Skeletal muscle satellite cell (primary cell): ENCODE measurements at regions not wholly inside any gene's neighbourhood (a gene's known extent, or its start where the extent isn't known, plus 50 kb on each side); places are given as distances from the start of the nearest gene placed in this dataset. TPM values are rescaled to one million over a fixed set of nuclear protein-coding genes. Genes with fewer than 3 reads are reported as not detected.
"Not testable (repeated sequence)": the region's sequence is repeated elsewhere in the genome, so short reads cannot be mapped to it uniquely, and the experiment has no call there.

Experiments
- H3K27me3 ChIP-seq: 2 replicates; pipeline ENCODE4 v1.7.0; 2013; ENCODE audit warnings: low read length; ENCODE audit not compliant: control insufficient read depth, insufficient read depth
- H3K36me3 ChIP-seq: 2 replicates; pipeline ENCODE4 v1.7.0; 2013; ENCODE audit warnings: mild to moderate bottlenecking, control low read depth, low read length; ENCODE audit not compliant: insufficient read depth
- H3K4me1 ChIP-seq: 2 replicates; pipeline ENCODE4 v1.7.0; 2013; ENCODE audit warnings: low read length; ENCODE audit not compliant: control insufficient read depth, insufficient read depth
- H3K4me2 ChIP-seq: 2 replicates; pipeline ENCODE4 v1.7.0; 2013; ENCODE audit warnings: mild to moderate bottlenecking, low read length
- H3K4me3 ChIP-seq: 2 replicates; pipeline ENCODE4 v1.7.0; 2013; ENCODE audit warnings: low read length
- H3K9ac ChIP-seq: 2 replicates; pipeline ENCODE4 v1.7.0; 2013; ENCODE audit warnings: mild to moderate bottlenecking, low read depth, low read length, moderate library complexity
- H3K9me3 ChIP-seq: replicated peaks from 2 replicates; pipeline ENCODE4 v1.7.0; 2013; ENCODE audit warnings: mild to moderate bottlenecking, control low read depth, low read length
- small RNA-seq: library from RNA; depleted of rRNA; stranded (forward); fragments of <200 nt; gene quantifications from one replicate; pipeline ENCODE3, GENCODE V24; 2012

DNA sequence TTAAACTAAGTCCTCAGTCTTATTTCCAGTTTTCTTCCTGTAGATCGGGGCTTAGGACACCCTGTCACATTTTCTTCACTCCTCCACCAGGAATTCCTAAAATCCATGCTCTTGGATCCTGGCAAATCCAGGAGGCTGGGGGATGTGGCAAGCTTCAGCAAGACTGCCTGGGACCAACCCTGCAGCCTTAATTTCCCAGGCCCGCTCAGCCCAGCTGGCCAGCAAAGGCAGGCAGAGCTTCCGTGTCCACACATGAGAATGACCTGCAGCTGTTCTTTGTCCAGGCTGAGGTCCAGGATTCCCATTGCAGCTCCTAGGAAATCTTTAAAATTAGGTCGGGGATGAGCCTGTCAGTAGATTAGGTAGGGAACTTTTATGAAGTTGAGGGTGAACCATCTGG lies 146.7 kb downstream of the OR4F15 start:
- H3K9ac ChIP-seq, H3K4me1 ChIP-seq, H3K36me3 ChIP-seq, H3K4me3 ChIP-seq, H3K27me3 ChIP-seq, H3K4me2 ChIP-seq, H3K9me3 ChIP-seq: not testable (repeated sequence)

DNA sequence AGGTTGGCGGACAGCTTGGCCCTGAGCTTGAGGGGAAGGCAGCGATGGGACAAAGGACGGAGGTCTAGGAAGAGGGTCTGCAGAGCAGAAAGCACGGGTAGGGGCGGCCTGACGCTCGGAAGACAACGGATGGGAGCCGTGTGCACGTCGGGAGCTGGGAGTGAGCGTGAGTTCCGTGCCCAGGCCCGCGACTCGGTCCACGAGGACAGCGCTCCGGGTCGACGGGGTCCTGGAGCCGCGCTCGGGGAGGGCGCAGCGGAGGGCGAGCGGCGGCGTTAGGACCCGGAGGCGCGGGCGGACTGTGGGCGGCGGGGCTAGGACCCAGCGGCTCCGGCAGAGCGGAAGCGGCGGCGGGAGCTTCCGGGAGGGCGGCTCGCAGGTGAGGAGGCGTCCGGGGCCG lies 149.3 kb downstream of the OR4F15 start:
- H3K9ac ChIP-seq, H3K27me3 ChIP-seq, H3K36me3 ChIP-seq, H3K4me1 ChIP-seq, H3K9me3 ChIP-seq: not testable (repeated sequence)
- Histone ChIP-seq H3K4me3 (peak overlapping the region; percentile 64), H3K4me2 (peak overlapping the region; percentile 65)

DNA sequence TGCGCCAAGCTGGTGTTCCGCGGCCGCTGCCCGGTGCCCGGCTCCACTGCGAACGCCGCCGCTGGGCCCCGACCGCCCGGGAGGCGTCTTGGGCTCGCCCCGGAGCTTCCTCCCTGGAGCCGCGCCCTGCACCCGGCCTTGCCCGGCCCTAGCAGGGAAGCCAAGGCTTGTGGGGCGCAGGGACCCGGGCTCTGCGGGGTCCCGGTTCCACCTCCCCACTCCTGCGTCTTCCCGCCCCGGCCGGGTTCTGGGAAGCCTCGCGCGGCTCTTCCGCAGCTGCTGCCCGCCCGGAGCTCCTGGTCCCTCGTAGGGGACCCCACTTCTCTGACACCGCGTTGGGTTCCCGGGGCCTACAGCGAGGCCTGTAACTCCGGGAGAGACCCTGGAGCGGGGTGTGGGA lies 149.8 kb downstream of the OR4F15 start:
- H3K4me1 ChIP-seq, H3K27me3 ChIP-seq, H3K4me2 ChIP-seq, H3K4me3 ChIP-seq, H3K36me3 ChIP-seq, H3K9me3 ChIP-seq: not testable (repeated sequence)
- peak overlapping the region; percentile 56 for H3K9ac ChIP-seq

DNA sequence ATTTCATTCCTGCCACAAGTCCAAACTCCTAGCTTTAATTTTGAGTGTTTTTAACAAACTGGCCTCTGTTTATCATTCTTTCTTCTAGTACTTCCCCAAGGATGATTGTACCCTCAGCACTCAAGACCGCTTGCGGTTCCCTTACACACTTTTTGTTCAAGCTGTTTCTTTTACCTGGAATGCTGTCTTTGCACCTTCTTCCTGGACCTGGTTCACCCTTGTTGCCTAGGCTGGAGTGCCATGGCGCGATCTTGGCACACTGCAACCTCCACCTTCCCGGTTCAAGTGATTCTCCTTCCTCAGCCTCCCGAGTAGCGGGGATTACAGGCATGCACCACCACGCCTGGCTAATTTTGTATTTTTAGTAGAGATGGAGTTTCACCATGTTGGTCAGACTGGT lies 151.7 kb downstream of the OR4F15 start:
- not testable (repeated sequence) for H3K4me3 ChIP-seq, H3K4me1 ChIP-seq, H3K27me3 ChIP-seq, H3K9ac ChIP-seq, H3K36me3 ChIP-seq, H3K4me2 ChIP-seq, H3K9me3 ChIP-seq

DNA sequence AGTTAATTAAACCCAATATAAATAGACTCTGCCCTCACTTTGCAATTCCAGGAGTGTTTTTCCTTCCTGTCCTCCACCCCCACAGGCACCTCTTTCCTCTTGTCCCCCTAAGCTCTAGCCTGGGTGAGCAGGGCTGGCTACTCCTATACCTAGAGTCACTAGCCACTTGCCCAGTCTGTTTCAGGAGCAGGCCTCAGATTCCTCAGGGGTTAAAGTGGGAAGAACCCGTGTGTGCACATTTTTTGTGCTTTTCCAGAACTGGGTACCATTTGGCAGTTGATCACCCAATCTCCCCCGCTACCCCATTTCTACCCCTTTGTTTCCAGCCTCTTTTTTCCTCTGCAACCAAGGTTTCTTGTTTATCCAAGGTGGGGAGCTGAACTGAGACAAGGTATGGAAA lies 153.4 kb downstream of the OR4F15 start:
- not testable (repeated sequence) for H3K27me3 ChIP-seq, H3K9me3 ChIP-seq, H3K9ac ChIP-seq, H3K4me2 ChIP-seq, H3K4me1 ChIP-seq, H3K4me3 ChIP-seq, H3K36me3 ChIP-seq

DNA sequence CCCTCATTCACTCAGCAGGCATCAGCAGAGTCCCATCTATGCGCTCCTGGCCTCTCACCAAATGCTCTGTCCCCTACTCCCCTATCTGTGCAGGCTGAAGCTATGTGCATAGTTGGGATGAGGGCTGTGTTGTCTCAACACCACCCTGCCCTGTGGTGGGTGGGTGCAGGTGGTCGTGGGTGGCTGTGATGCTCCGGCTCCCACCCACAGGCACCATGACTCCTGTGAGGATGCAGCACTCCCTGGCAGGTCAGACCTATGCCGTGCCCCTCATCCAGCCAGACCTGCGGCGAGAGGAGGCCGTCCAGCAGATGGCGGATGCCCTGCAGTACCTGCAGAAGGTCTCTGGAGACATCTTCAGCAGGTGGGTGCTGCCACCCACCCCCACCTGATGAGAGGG lies 153.9 kb downstream of the OR4F15 start:
- H3K4me2 ChIP-seq, H3K4me3 ChIP-seq, H3K9me3 ChIP-seq, H3K27me3 ChIP-seq, H3K9ac ChIP-seq, H3K36me3 ChIP-seq, H3K4me1 ChIP-seq: not testable (repeated sequence)

DNA sequence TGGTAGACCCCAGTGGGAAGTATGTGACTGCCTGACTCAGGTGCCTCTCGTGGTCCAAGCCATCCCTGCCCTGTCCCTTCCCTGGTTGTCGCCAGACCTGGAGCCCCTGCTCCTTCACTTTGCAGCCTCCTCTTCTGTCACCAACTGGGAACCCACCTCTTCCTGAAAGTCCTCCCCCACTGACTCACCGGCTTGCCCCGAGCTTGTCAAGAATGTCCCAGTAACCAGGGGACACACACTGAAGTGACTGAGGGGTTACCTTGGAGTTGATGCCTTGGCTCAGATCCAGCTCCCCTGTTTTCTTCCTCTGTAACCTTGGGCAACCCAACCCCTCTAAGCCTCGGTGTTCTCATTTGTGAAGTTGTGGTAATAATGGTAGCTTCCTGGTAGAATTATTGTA lies 155.4 kb downstream of the OR4F15 start:
- H3K4me3 ChIP-seq, H3K27me3 ChIP-seq, H3K9me3 ChIP-seq, H3K36me3 ChIP-seq, H3K4me2 ChIP-seq, H3K9ac ChIP-seq, H3K4me1 ChIP-seq: not testable (repeated sequence)

DNA sequence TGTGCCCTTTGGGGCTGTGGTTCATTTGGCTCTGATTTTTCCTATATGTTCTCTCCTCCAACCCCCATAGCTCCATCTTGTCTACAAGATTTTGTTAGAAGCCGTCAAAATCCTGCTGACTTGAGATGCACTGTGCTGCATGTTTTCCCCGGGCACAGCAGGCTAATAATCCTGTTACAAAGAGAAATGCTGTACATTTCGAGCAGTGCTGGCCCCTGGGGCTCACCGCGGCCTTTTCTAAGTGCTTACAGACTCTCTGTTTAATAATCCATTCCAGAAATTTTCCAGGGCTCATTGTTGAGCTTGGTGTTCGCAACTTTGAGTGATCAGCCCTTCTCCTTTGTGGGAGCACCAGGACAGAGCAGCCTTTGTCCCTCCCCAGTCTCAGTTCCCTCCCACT lies 158.6 kb downstream of the OR4F15 start:
- not testable (repeated sequence) for H3K9me3 ChIP-seq, H3K4me3 ChIP-seq, H3K9ac ChIP-seq, H3K27me3 ChIP-seq, H3K4me2 ChIP-seq, H3K4me1 ChIP-seq, H3K36me3 ChIP-seq

DNA sequence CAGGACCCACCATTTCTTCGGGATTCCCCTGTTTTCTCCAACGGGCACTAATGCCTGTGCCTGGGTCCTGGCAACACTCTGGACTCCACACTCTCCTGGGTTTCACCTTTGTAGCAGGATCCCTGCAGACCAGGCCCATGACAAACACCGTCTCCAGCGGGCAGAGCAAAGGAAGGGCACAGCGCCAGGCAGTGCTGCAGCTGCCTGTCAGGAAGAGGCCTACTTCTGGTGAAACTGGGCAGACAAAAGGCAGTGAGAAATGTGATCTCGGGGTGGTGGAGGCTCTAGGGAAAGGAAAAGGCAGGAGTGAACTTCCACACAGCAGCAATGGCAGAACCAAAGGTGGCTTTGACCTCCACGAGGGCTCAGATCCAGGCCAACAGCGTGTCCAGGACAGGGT lies 165.3 kb downstream of the OR4F15 start:
- H3K4me3 ChIP-seq, H3K9ac ChIP-seq, H3K4me1 ChIP-seq, H3K27me3 ChIP-seq, H3K9me3 ChIP-seq, H3K4me2 ChIP-seq, H3K36me3 ChIP-seq: not testable (repeated sequence)

DNA sequence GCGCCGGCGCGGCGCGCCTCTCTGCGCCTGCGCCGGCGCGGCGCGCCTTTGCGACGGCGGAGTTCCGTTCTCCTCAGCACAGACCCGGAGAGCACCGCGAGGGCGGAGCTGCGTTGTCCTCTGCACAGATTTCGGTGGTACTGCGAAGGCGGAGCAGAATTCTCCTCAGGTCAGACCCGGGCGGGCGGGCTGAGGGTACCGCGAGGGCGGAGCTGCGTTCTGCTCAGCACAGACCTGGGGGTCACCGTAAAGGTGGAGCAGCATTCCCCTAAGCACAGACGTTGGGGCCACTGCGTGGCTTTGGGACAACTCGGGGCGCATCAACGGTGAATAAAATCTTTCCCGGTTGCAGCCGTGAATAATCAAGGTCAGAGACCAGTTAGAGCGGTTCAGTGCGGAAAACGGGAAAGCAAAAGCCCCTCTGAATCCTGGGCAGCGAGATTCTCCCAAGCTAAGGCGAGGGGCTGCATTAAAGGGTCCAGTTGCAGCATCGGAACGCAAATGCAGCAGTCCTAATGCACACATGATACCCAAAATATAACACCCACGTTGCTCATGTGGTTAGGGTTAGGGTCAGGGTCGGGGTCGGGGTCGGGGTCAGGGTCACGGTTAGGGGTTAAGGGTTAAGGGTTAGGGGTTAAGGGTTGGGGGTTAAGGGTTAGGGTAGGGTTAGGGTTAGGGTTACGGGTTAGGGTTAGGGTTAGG lies 168.4 kb downstream of the OR4F15 start:
- H3K4me1 ChIP-seq, H3K27me3 ChIP-seq, H3K4me2 ChIP-seq, H3K4me3 ChIP-seq, H3K9me3 ChIP-seq, H3K9ac ChIP-seq, H3K36me3 ChIP-seq: not testable (repeated sequence)

Small RNA genes lying in the stretch of these regions (small RNA-seq; reads per million reads assigned to genes)
- gene AC140725.2 (not detected), gene MIR6859-3 (not detected)
